ENCODE measurements at regions not wholly inside any gene's neighbourhood (a gene's known extent, or its start where the extent isn't known, plus 50 kb on each side); places are given as distances from the start of the nearest gene placed in this dataset.
"Not testable (repeated sequence)": the region's sequence is repeated elsewhere in the genome, so short reads cannot be mapped to it uniquely, and the experiment has no call there.

DNA sequence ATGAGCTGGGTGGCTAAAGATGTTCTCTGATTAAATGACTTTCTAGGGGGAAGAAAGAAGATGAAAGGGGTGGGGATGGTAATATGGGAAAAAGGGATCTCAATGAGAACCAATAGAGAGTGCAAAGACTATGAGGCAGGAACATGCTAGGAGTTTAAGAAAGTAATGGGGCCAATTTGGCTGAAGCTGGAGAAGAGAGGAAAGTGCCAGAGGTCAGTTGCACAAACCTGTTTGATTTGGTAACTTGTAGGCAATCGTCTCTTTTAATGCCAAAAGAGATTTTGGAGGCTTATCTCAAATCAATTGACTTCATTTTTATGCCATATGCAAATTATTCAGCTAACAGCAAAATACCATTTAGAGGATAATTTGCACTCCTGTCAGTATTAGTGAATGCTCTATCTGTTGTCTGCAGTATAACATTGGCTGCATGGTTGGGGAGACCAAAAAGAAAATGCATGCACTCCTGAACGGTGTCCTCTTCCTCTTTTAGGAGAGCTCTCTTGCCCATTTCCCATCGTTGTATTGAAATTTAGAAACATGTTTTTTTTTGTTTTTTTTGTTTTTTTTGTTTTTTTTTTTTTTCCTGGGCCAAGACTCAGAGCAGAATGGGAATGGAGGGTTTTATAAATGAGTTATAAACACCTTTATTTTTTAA, 193.9 kb downstream of the BTBD3 start:
- DNase-seq (ENCODE audit: low spot score) = no peak
- H3K4me3 ChIP-seq = no peak overlapping the region
- TF ChIP-seq, protein P1, sequence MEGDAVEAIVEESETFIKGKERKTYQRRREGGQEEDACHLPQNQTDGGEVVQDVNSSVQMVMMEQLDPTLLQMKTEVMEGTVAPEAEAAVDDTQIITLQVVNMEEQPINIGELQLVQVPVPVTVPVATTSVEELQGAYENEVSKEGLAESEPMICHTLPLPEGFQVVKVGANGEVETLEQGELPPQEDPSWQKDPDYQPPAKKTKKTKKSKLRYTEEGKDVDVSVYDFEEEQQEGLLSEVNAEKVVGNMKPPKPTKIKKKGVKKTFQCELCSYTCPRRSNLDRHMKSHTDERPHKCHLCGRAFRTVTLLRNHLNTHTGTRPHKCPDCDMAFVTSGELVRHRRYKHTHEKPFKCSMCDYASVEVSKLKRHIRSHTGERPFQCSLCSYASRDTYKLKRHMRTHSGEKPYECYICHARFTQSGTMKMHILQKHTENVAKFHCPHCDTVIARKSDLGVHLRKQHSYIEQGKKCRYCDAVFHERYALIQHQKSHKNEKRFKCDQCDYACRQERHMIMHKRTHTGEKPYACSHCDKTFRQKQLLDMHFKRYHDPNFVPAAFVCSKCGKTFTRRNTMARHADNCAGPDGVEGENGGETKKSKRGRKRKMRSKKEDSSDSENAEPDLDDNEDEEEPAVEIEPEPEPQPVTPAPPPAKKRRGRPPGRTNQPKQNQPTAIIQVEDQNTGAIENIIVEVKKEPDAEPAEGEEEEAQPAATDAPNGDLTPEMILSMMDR (IDR thresholded peaks at IDR 0.05) = no peak
- no peak overlapping the region for H3K27ac ChIP-seq

DNA sequence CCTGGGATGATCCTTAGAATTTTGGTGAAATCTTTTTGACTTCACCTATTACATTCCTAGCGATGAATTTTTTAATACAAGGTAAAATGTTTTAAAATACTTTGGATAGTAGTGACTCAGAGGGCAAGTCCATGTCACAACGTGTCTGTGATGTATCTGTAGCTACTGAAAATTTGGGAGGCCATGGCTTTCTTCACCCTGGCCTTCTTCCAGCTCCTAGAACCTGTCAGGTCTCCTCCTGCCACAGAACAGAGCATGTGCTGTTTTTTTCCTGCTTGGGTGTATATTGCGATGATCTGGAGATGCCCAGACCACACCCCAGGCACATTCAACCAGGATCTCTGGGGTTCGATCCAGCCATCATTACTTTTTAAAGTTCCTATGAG, 194.4 kb downstream of the BTBD3 start:
- TF ChIP-seq, protein P1 (IDR thresholded peaks at IDR 0.05) = no peak

GRCh38 chr20:12112665-12113064, 195.0 kb downstream of the BTBD3 start:
- TF ChIP-seq, protein P1 (IDR thresholded peaks at IDR 0.05) = no peak
- Histone ChIP-seq H3K4me3 (no peak overlapping the region), H3K27ac (no peak overlapping the region)
- no peak for DNase-seq (ENCODE audit: low spot score)

More for the DNA sequence above, 194.4 kb downstream of the BTBD3 start:
- Histone ChIP-seq H3K4me3 (no peak overlapping the region), H3K27ac (no peak overlapping the region)
- no peak for DNase-seq (ENCODE audit: low spot score)

DNA sequence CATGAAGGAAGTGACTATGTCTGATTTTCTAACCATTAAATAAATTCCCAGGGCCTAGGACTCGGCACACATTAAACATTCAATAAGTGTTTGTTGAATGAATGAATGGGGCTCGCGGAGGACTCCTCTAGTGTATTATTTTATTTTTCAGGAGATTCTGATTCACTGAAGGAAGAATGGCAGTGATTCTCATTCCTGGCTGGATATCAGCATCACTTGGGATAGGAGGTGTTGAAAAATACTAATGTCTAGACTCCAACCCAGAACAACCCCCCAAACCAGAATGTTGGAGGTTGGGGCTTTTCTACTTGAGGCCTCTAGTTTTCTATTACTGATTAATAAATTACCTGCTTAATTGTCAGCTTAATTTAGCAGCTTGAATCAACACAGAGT, 195.4 kb downstream of the BTBD3 start:
- no peak for DNase-seq (ENCODE audit: low spot score)
- TF ChIP-seq, protein P1 (IDR thresholded peaks at IDR 0.05) = no peak
- no peak overlapping the region for H3K27ac ChIP-seq
- H3K4me3 ChIP-seq = no peak overlapping the region

- DNase-seq (ENCODE audit: low spot score) = no peak
- TF ChIP-seq, protein P1 (IDR thresholded peaks at IDR 0.05) = no peak
- Histone ChIP-seq H3K4me3 (no peak overlapping the region), H3K27ac (no peak overlapping the region)
These were observed 196.0 kb downstream of the BTBD3 start for GRCh38 chr20:12113468-12114371.

DNA sequence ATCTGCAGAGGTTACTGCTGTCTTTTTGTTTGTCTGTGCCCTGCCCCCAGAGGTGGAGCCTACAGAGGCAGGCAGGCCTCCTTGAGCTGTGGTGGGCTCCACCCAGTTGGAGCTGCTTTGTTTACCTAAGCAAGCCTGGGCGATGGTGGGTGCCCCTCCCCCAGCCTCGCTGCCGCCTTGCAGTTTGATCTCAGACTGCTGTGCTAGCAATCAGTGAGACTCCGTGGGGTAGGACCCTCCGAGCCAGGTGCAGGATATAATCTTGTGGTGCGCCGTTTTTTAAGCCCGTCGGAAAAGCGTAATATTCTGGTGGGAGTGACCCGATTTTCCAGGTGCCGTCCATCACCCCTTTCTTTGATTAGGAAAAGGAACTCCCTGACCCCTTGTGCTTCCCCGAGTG, 211.4 kb downstream of the BTBD3 start:
- not testable (repeated sequence) for H3K4me3 ChIP-seq; DNase-seq (ENCODE audit: low spot score)

DNA sequence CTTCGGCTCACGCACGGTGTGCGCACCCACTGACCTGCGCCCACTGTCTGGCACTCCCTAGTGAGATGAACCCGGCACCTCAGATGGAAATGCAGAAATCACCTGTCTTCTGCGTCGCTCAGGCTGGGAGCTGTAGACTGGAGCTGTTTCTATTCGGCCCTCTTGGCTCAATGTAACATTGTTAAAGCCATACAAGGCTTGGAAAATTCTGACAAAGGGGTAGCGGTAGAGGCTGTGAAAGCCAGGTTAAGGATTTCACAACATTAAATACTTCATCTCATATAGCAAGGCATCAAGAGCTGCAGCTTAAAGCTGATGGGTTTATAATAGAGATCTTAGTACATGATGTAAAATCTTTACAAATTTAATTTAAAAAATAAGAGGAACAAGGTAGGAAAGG, 211.8 kb downstream of the BTBD3 start:
- H3K4me3 ChIP-seq; DNase-seq (ENCODE audit: low spot score): not testable (repeated sequence)

More for the DNA sequence above, 211.4 kb downstream of the BTBD3 start:
- H3K27ac ChIP-seq = not testable (repeated sequence)

DNA sequence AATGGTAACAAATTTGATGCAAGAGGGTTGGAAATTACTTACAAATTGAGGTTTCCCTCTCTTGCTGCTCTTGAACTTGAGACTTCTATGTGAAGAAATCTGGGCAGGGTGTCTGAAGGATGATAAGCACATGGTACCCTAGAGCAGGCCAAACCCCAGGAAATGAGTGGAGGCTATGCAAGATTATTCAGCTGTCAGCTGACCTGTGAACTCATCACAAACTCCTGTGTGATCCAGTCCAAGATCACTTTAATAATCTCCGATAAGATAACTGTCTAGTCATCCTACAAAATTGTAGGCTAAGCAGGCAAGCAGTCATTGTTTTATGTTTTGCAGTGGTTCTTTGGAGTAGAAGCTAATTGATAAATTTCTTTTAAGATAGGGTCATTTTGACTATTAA, 213.1 kb downstream of the BTBD3 start:
- no peak for DNase-seq (ENCODE audit: low spot score)
- no peak overlapping the region for H3K4me3 ChIP-seq
- H3K27ac ChIP-seq = no peak overlapping the region
- TF ChIP-seq, protein P1 (IDR thresholded peaks at IDR 0.05) = no peak

More for the DNA sequence above, 211.8 kb downstream of the BTBD3 start:
- H3K27ac ChIP-seq = not testable (repeated sequence)
